ENCODE measurements at regions not wholly inside any gene's neighbourhood (a gene's known extent, or its start where the extent isn't known, plus 50 kb on each side); places are given as distances from the start of the nearest gene placed in this dataset.

DNA sequence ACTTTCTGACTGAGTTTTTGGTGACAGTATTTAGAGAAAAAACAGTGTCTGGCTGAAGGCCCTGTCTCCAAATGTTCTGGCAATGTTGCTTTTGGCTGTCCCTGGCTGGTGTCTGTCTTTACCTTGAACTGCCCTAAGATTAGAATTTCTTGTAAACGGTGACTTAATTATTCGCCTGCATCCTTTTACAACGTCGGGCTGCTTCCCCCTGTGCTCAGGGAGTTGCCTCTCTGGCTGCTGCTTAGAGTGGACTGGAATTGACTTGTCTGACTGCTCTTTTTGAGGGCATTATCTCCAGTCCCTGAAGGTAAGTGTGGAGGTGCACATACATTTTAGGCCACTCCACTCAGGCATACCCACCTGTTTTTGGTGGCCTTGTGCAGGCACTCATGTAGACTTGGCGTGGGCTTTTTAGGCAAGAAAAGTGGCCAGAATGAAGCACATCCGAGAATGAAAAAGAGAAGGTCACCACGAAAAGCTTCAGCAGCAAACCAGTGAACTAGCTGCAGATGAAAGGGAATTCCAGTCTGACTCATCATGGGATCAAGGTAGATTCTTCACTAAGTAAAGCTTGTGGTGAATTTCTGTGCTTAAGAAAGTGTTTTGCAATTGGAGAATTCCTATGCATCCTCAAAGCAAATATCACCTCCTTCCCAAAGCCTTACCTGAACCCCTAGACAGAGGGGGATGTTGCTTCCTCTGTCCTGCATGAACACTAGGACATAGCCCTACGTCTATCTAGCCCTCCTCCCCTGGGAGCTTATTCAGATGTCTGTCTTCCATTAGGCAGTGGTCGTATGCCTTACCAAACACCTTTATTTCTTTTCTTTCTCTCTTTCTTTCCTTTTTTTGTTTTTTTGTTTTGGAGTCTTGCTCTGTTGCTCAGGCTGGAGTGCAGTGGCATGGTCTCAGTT is 230.3 kb upstream of the TRIB2 start:
- ChIA-PET RAD21 (ENCODE audit: low non-redundant PET in 1 of 2, low total read pairs in 2 of 2, uncharacterized antibody in 2 of 2, unreplicated experiment in 2 of 2) (interaction anchor here in 1 of 2 experiments (1.1 kb wide), 1 partner anchor 12 kb away, joined by 3 read pairs; no protein-coding TSS in a partner anchor), CTCF (no interaction called here), POLR2A (no interaction called here)
- Histone ChIP-seq H3K9ac (ENCODE audit: low read length) (no peak overlapping the region), H3K9me2 (ENCODE audit: insufficient read depth) (no peaks in the 10 kb centered on the region), H3K4me1 (ENCODE audit: control insufficient read depth in 1 of 2, insufficient read depth in 2 of 2, low read length in 2 of 2) (peaks cover 0 to 8% of the 10 kb centered on the region in 2 experiments; a peak in 2 of 4 replicates), H2AFZ (ENCODE audit: low read depth, low read length, poor library complexity, severe bottlenecking) (no peak overlapping the region), H3K79me2 (ENCODE audit: insufficient read depth, low read length) (no peaks in the 10 kb centered on the region), H3K36me3 (ENCODE audit: control insufficient read depth in 1 of 2, insufficient read depth in 2 of 2, low read length in 2 of 2) (no peaks in the 10 kb centered on the region), H3K27me3 (ENCODE audit: insufficient read depth, low read length) (no peaks in the 10 kb centered on the region), H3K9me3 (ENCODE audit: control insufficient read depth in 1 of 2, insufficient read depth in 1 of 2, low read depth in 1 of 2, low read length in 2 of 2) (no peaks in the 10 kb centered on the region), H3K27ac (ENCODE audit: low read depth, low read length) (no peak overlapping the region), H4K20me1 (ENCODE audit: insufficient read depth) (no peaks in the 10 kb centered on the region), H3K4me3 (replicated peaks in 1 of 2; ENCODE audit: low read depth in 1 of 2, low read length in 2 of 2) (no peak overlapping the region), H3K4me2 (ENCODE audit: low read length) (peak overlapping the region; percentile 35)
- DNase-seq (ENCODE audit: low read depth, low spot score) (no peak), ATAC-seq (peak; percentile 46; the same call in 1 of the 2 replicates)
- TF ChIP-seq FOSL1 (IDR thresholded peaks at IDR 0.05; ENCODE audit: low read depth) (peak; percentile 26; the same call in 1 of the 2 replicates), TCF7L2 (IDR thresholded peaks at IDR 0.05; ENCODE audit: borderline replicate concordance, extremely low read depth, insufficient read depth, insufficient read length) (peak; percentile 63), CBX3 (IDR thresholded peaks at IDR 0.05; ENCODE audit: low read depth) (no peak), EZH2 (IDR thresholded peaks at IDR 0.05) (no peak), SP1 (IDR thresholded peaks at IDR 0.05; ENCODE audit: low read depth) (peak; percentile 16; the same call in 1 of the 2 replicates)
- intact Hi-C loops (cut with micrococcal nuclease) = no loop called here
- no TSS peak for BruUV-seq (replicated peaks)

DNA sequence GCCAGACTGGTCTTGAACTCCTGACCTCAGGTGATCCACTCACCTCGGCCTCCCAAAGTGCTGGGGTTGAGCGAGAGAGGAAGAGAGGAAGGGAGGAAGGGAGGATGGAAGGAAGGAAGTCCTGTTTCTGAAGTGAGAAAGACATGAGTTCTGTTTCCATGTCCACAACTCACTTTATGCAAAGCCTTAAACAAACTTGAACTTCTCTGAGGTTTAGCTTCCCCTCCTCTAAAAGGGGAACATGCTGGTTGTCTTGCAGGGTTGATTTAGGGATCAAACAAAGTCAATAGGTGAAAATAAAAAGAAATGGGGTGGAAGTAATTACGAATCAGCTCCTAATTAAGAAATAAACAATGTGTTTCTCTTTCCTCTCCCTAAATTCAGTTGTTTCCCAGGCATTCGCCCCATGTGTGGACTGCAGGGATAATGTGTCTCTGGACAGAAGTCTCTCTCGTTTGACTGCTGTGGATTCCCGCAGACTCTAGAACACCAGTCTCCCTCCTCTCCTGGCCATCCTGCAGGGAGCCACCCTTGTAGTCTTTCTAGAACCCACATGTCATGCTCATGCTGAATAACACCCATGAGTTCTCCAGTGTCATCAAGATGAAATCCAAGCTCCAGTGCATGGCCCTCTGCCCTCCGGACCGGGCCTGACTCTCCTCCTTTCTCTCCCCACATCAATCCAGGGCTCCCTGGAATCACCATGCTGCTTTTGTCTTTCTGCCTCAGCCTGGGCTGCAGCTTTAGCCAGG is 229.3 kb upstream of the TRIB2 start:
- RAD21 ChIA-PET (ENCODE audit: low non-redundant PET in 1 of 2, low total read pairs in 2 of 2, uncharacterized antibody in 2 of 2, unreplicated experiment in 2 of 2) = interaction anchor here in 1 of 2 experiments (1.1 kb wide), 1 partner anchor 11 kb away, joined by 3 read pairs; no protein-coding TSS in a partner anchor
- Histone ChIP-seq H2AFZ (ENCODE audit: low read depth, low read length, poor library complexity, severe bottlenecking) (no peak overlapping the region), H3K4me3 (replicated peaks in 1 of 2; ENCODE audit: low read depth in 1 of 2, low read length in 2 of 2) (no peak overlapping the region), H3K27ac (ENCODE audit: low read depth, low read length) (no peak overlapping the region), H3K4me1 (ENCODE audit: control insufficient read depth in 1 of 2, insufficient read depth in 2 of 2, low read length in 2 of 2) (peaks cover 0 to 8% of the 10 kb centered on the region in 2 experiments; a peak in 2 of 4 replicates), H3K9me2 (ENCODE audit: insufficient read depth) (no peaks in the 10 kb centered on the region), H3K9me3 (ENCODE audit: control insufficient read depth in 1 of 2, insufficient read depth in 1 of 2, low read depth in 1 of 2, low read length in 2 of 2) (no peaks in the 10 kb centered on the region), H3K36me3 (ENCODE audit: control insufficient read depth in 1 of 2, insufficient read depth in 2 of 2, low read length in 2 of 2) (no peaks in the 10 kb centered on the region), H3K27me3 (ENCODE audit: insufficient read depth, low read length) (no peaks in the 10 kb centered on the region), H3K4me2 (ENCODE audit: low read length) (no peak overlapping the region), H3K79me2 (ENCODE audit: insufficient read depth, low read length) (no peaks in the 10 kb centered on the region), H3K9ac (ENCODE audit: low read length) (no peak overlapping the region), H4K20me1 (ENCODE audit: insufficient read depth) (no peaks in the 10 kb centered on the region)
- POLR2A ChIA-PET = no interaction called here
- CTCF ChIA-PET = no interaction called here
- ATAC-seq = no peak
- no peak for DNase-seq (ENCODE audit: low read depth, low spot score)
- BruUV-seq (replicated peaks) = no TSS peak
- intact Hi-C loops (cut with micrococcal nuclease) = no loop called here
- TF ChIP-seq ZNF274 (IDR thresholded peaks at IDR 0.05; ENCODE audit: low read depth, low read length) (no peak), RAD21 (IDR thresholded peaks at IDR 0.05; ENCODE audit: low read depth) (no peak), ATF3 (IDR thresholded peaks at IDR 0.05) (no peak), EZH2phosphoT487 (IDR thresholded peaks at IDR 0.05; ENCODE audit: borderline replicate concordance) (no peak), SIN3A (IDR thresholded peaks at IDR 0.05; ENCODE audit: low read depth) (no peak), EZH2 (IDR thresholded peaks at IDR 0.05) (no peak), EGR1 (IDR thresholded peaks at IDR 0.05; ENCODE audit: low read depth) (no peak), ZFX (IDR thresholded peaks at IDR 0.05) (no peak), SRF (IDR thresholded peaks at IDR 0.05; ENCODE audit: low read depth) (no peak), JUND (IDR thresholded peaks at IDR 0.05) (no peak), SP1 (IDR thresholded peaks at IDR 0.05; ENCODE audit: low read depth) (no peak), YY1 (IDR thresholded peaks at IDR 0.05; ENCODE audit: extremely low read depth, insufficient replicate concordance, low read depth, low read length) (no peak), FOSL1 (IDR thresholded peaks at IDR 0.05; ENCODE audit: low read depth) (no peak), CTCF (IDR thresholded peaks at IDR 0.05 in 2 of 3, conservative IDR thresholded peaks at IDR 0.05 in 1 of 3; ENCODE audit: borderline replicate concordance in 1 of 3, insufficient read depth in 1 of 3, low read depth in 2 of 3, low read length in 2 of 3) (no peak)
